ENCODE measurements at regions not wholly inside any gene's neighbourhood (a gene's known extent, or its start where the extent isn't known, plus 50 kb on each side); places are given as distances from the start of the nearest gene placed in this dataset.

GRCh38 chr4:45121426-45121975 lies 395.1 kb upstream of the GNPDA2 start:
- Histone ChIP-seq H3K27me3 (no peaks in the 10 kb centered on the region), H3K27ac (replicated peaks in 1 of 4) (no peak overlapping the region), H3K4me3 (no peak overlapping the region), H3K36me3 (no peaks in the 10 kb centered on the region), H3K4me1 (peaks cover 4 to 25% (median 8%) of the 10 kb centered on the region in 4 donors), H3K9me3 (no peaks in the 10 kb centered on the region)
- no peak for DNase-seq (ENCODE audit: extremely low spot score)
- 50% methylated on average over 2 of the region's 2 CpGs for WGBS
- TF ChIP-seq POLR2A (IDR thresholded peaks at IDR 0.05; ENCODE audit: low read depth) (no peak), POLR2AphosphoS5 (IDR thresholded peaks at IDR 0.05) (no peak), CTCF (IDR thresholded peaks at IDR 0.05) (no peak)
- intact Hi-C loops (cut with DNase I) = no loop called here

GRCh38 chr4:45120163-45120562 lies 393.8 kb upstream of the GNPDA2 start:
- peaks cover 4 to 25% (median 8%) of the 10 kb centered on the region in 4 donors for H3K4me1 ChIP-seq
- DNase-seq (ENCODE audit: extremely low spot score) = no peak
- H3K27me3 ChIP-seq = no peaks in the 10 kb centered on the region
- TF ChIP-seq POLR2AphosphoS5 (IDR thresholded peaks at IDR 0.05) (peak; percentile 40 to 52), CTCF (IDR thresholded peaks at IDR 0.05) (no peak)
- no peak overlapping the region for H3K4me3 ChIP-seq
- peak overlapping the region in 2 of 4 donors; percentile 7 to 20 for H3K27ac ChIP-seq (replicated peaks in 1 of 4)
- no peaks in the 10 kb centered on the region for H3K36me3 ChIP-seq
- intact Hi-C loops (cut with DNase I) = no loop called here
- 63% methylated on average over 3 of the region's 3 CpGs for WGBS
- H3K9me3 ChIP-seq = no peaks in the 10 kb centered on the region

- Histone ChIP-seq H3K27ac (replicated peaks in 1 of 4) (no peak overlapping the region), H3K27me3 (no peaks in the 10 kb centered on the region), H3K4me3 (no peak overlapping the region), H3K36me3 (no peaks in the 10 kb centered on the region), H3K9me3 (no peaks in the 10 kb centered on the region), H3K4me1 (peaks cover 4 to 25% (median 8%) of the 10 kb centered on the region in 4 donors)
- DNase-seq (ENCODE audit: extremely low spot score) = no peak
- intact Hi-C loops (cut with DNase I) = no loop called here
- TF ChIP-seq POLR2AphosphoS5 (IDR thresholded peaks at IDR 0.05) = no peak
- no peak for TF ChIP-seq EP300 (IDR thresholded peaks at IDR 0.05)
- no peak for TF ChIP-seq CTCF (IDR thresholded peaks at IDR 0.05)
- no peak for TF ChIP-seq POLR2A (IDR thresholded peaks at IDR 0.05; ENCODE audit: low read depth)
- WGBS = 79% methylated on average over 1 of the region's 1 CpG
These were observed 393.0 kb upstream of the GNPDA2 start for GRCh38 chr4:45119376-45119775.

- H3K36me3 ChIP-seq = no peaks in the 10 kb centered on the region
- TF ChIP-seq POLR2A (IDR thresholded peaks at IDR 0.05; ENCODE audit: low read depth) (no peak), POLR2AphosphoS5 (IDR thresholded peaks at IDR 0.05) (no peak), EP300 (IDR thresholded peaks at IDR 0.05) (no peak), CTCF (IDR thresholded peaks at IDR 0.05) (no peak)
- intact Hi-C loops (cut with DNase I) = no loop called here
- H3K9me3 ChIP-seq = no peaks in the 10 kb centered on the region
- no peak overlapping the region for H3K4me3 ChIP-seq
- no peak overlapping the region for H3K27ac ChIP-seq (replicated peaks in 1 of 4)
- no peaks in the 10 kb centered on the region for H3K27me3 ChIP-seq
- H3K4me1 ChIP-seq = no peaks in the 10 kb centered on the region
- no peak for DNase-seq (ENCODE audit: extremely low spot score)
These were observed 376.4 kb upstream of the GNPDA2 start for GRCh38 chr4:45102716-45103115.
